ENCODE measurements at regions not wholly inside any gene's neighbourhood (a gene's known extent, or its start where the extent isn't known, plus 50 kb on each side); places are given as distances from the start of the nearest gene placed in this dataset.

GRCh38 chr2:160741815-160742214, 248.2 kb upstream of the RBMS1 start:
- Histone ChIP-seq H3K9me3 (ENCODE audit: insufficient read depth, low read length) (no peaks in the 10 kb centered on the region), H3K4me3 (ENCODE audit: insufficient read length, low read depth) (no peak overlapping the region), H3K27me3 (ENCODE audit: insufficient read depth, insufficient read length) (no peaks in the 10 kb centered on the region), H3K36me3 (ENCODE audit: insufficient read depth, insufficient read length, low read length) (no peaks in the 10 kb centered on the region), H3K9ac (ENCODE audit: insufficient read length, low read depth) (no peak overlapping the region), H3K4me1 (ENCODE audit: insufficient read depth, insufficient read length) (no peaks in the 10 kb centered on the region)
- DNase-seq (ENCODE audit: low read depth, low spot score) = no peak
- TF ChIP-seq YY1 (IDR thresholded peaks at IDR 0.05; ENCODE audit: insufficient read depth, insufficient read length) (no peak), SUZ12 (IDR thresholded peaks at IDR 0.05; ENCODE audit: extremely low read depth, insufficient read depth, insufficient read length) (no peak), ZNF274 (IDR thresholded peaks at IDR 0.05; ENCODE audit: low read depth, low read length) (no peak)

- Histone ChIP-seq H3K9ac (ENCODE audit: insufficient read length, low read depth) (no peak overlapping the region), H3K36me3 (ENCODE audit: insufficient read depth, insufficient read length, low read length) (no peaks in the 10 kb centered on the region), H3K4me1 (ENCODE audit: insufficient read depth, insufficient read length) (no peaks in the 10 kb centered on the region), H3K9me3 (ENCODE audit: insufficient read depth, low read length) (no peaks in the 10 kb centered on the region), H3K27me3 (ENCODE audit: insufficient read depth, insufficient read length) (no peaks in the 10 kb centered on the region), H3K4me3 (ENCODE audit: insufficient read length, low read depth) (no peak overlapping the region)
- TF ChIP-seq ZNF274 (IDR thresholded peaks at IDR 0.05; ENCODE audit: low read depth, low read length) (no peak), SUZ12 (IDR thresholded peaks at IDR 0.05; ENCODE audit: extremely low read depth, insufficient read depth, insufficient read length) (no peak), YY1 (IDR thresholded peaks at IDR 0.05; ENCODE audit: insufficient read depth, insufficient read length) (no peak)
- DNase-seq (ENCODE audit: low read depth, low spot score) = no peak
Measured at GRCh38 chr2:160742667-160743066, 249.1 kb upstream of the RBMS1 start.

GRCh38 chr2:160747501-160748170, 254.0 kb upstream of the RBMS1 start:
- H3K4me1 ChIP-seq (ENCODE audit: insufficient read depth, insufficient read length) = no peaks in the 10 kb centered on the region
- H3K36me3 ChIP-seq (ENCODE audit: insufficient read depth, insufficient read length, low read length) = no peaks in the 10 kb centered on the region

GRCh38 chr2:160751021-160751420, 257.4 kb upstream of the RBMS1 start:
- Histone ChIP-seq H3K9me3 (ENCODE audit: insufficient read depth, low read length) (peaks cover 15% of the 10 kb centered on the region), H3K27me3 (ENCODE audit: insufficient read depth, insufficient read length) (no peaks in the 10 kb centered on the region), H3K9ac (ENCODE audit: insufficient read length, low read depth) (no peak overlapping the region), H3K4me1 (ENCODE audit: insufficient read depth, insufficient read length) (no peaks in the 10 kb centered on the region), H3K36me3 (ENCODE audit: insufficient read depth, insufficient read length, low read length) (no peaks in the 10 kb centered on the region), H3K4me3 (ENCODE audit: insufficient read length, low read depth) (no peak overlapping the region)
- no peak for DNase-seq (ENCODE audit: low read depth, low spot score)
- no peak for TF ChIP-seq YY1 (IDR thresholded peaks at IDR 0.05; ENCODE audit: insufficient read depth, insufficient read length)
- no peak for TF ChIP-seq SUZ12 (IDR thresholded peaks at IDR 0.05; ENCODE audit: extremely low read depth, insufficient read depth, insufficient read length)
- no peak for TF ChIP-seq ZNF274 (IDR thresholded peaks at IDR 0.05; ENCODE audit: low read depth, low read length)

More at GRCh38 chr2:160747501-160748170, 254.0 kb upstream of the RBMS1 start:
- H3K27me3 ChIP-seq (ENCODE audit: insufficient read depth, insufficient read length) = no peaks in the 10 kb centered on the region
- TF ChIP-seq YY1 (IDR thresholded peaks at IDR 0.05; ENCODE audit: insufficient read depth, insufficient read length) (no peak), ZNF274 (IDR thresholded peaks at IDR 0.05; ENCODE audit: low read depth, low read length) (no peak), SUZ12 (IDR thresholded peaks at IDR 0.05; ENCODE audit: extremely low read depth, insufficient read depth, insufficient read length) (no peak)
- no peak overlapping the region for H3K9ac ChIP-seq (ENCODE audit: insufficient read length, low read depth)
- no peak for DNase-seq (ENCODE audit: low read depth, low spot score)
- no peak overlapping the region for H3K4me3 ChIP-seq (ENCODE audit: insufficient read length, low read depth)
- no peaks in the 10 kb centered on the region for H3K9me3 ChIP-seq (ENCODE audit: insufficient read depth, low read length)

GRCh38 chr2:160752475-160753330, 259.1 kb upstream of the RBMS1 start:
- Histone ChIP-seq H3K4me1 (ENCODE audit: insufficient read depth, insufficient read length) (no peaks in the 10 kb centered on the region), H3K9ac (ENCODE audit: insufficient read length, low read depth) (no peak overlapping the region), H3K27me3 (ENCODE audit: insufficient read depth, insufficient read length) (no peaks in the 10 kb centered on the region), H3K4me3 (ENCODE audit: insufficient read length, low read depth) (no peak overlapping the region), H3K9me3 (ENCODE audit: insufficient read depth, low read length) (peaks cover 15% of the 10 kb centered on the region), H3K36me3 (ENCODE audit: insufficient read depth, insufficient read length, low read length) (no peaks in the 10 kb centered on the region)
- no peak for TF ChIP-seq YY1 (IDR thresholded peaks at IDR 0.05; ENCODE audit: insufficient read depth, insufficient read length)
- no peak for TF ChIP-seq SUZ12 (IDR thresholded peaks at IDR 0.05; ENCODE audit: extremely low read depth, insufficient read depth, insufficient read length)
- no peak for TF ChIP-seq ZNF274 (IDR thresholded peaks at IDR 0.05; ENCODE audit: low read depth, low read length)
- DNase-seq (ENCODE audit: low read depth, low spot score) = peak; percentile 28

GRCh38 chr2:160753331-160753654, 259.7 kb upstream of the RBMS1 start:
- Histone ChIP-seq H3K36me3 (ENCODE audit: insufficient read depth, insufficient read length, low read length) (no peaks in the 10 kb centered on the region), H3K9ac (ENCODE audit: insufficient read length, low read depth) (no peak overlapping the region), H3K4me1 (ENCODE audit: insufficient read depth, insufficient read length) (no peaks in the 10 kb centered on the region), H3K9me3 (ENCODE audit: insufficient read depth, low read length) (peaks cover 15% of the 10 kb centered on the region), H3K27me3 (ENCODE audit: insufficient read depth, insufficient read length) (no peaks in the 10 kb centered on the region), H3K4me3 (ENCODE audit: insufficient read length, low read depth) (no peak overlapping the region)
- TF ChIP-seq SUZ12 (IDR thresholded peaks at IDR 0.05; ENCODE audit: extremely low read depth, insufficient read depth, insufficient read length) (no peak), ZNF274 (IDR thresholded peaks at IDR 0.05; ENCODE audit: low read depth, low read length) (no peak), YY1 (IDR thresholded peaks at IDR 0.05; ENCODE audit: insufficient read depth, insufficient read length) (no peak)
- DNase-seq (ENCODE audit: low read depth, low spot score) = no peak

GRCh38 chr2:160753960-160754359, 260.4 kb upstream of the RBMS1 start:
- H3K36me3 ChIP-seq (ENCODE audit: insufficient read depth, insufficient read length, low read length) = no peaks in the 10 kb centered on the region
- H3K27me3 ChIP-seq (ENCODE audit: insufficient read depth, insufficient read length) = no peaks in the 10 kb centered on the region
- TF ChIP-seq YY1 (IDR thresholded peaks at IDR 0.05; ENCODE audit: insufficient read depth, insufficient read length) (no peak), ZNF274 (IDR thresholded peaks at IDR 0.05; ENCODE audit: low read depth, low read length) (no peak), SUZ12 (IDR thresholded peaks at IDR 0.05; ENCODE audit: extremely low read depth, insufficient read depth, insufficient read length) (no peak)
- no peak overlapping the region for H3K4me3 ChIP-seq (ENCODE audit: insufficient read length, low read depth)
- H3K9ac ChIP-seq (ENCODE audit: insufficient read length, low read depth) = no peak overlapping the region
- peaks cover 15% of the 10 kb centered on the region for H3K9me3 ChIP-seq (ENCODE audit: insufficient read depth, low read length)
- H3K4me1 ChIP-seq (ENCODE audit: insufficient read depth, insufficient read length) = no peaks in the 10 kb centered on the region
- DNase-seq (ENCODE audit: low read depth, low spot score) = no peak
